ENCODE measurements at regions not wholly inside any gene's neighbourhood (a gene's known extent, or its start where the extent isn't known, plus 50 kb on each side); places are given as distances from the start of the nearest gene placed in this dataset.

GRCh38 chr3:39657075-39657474 is 152.3 kb upstream of the MYRIP start:
- Histone ChIP-seq H3K36me3 (ENCODE audit: control insufficient read depth, insufficient read depth, low read length) (no peaks in the 10 kb centered on the region), H3K4me1 (no peaks in the 10 kb centered on the region), H3K27me3 (replicated peaks; ENCODE audit: control insufficient read depth, insufficient read depth, low read length) (no peaks in the 10 kb centered on the region), H3K4me3 (ENCODE audit: low read depth, low read length) (no peak overlapping the region), H3K9me3 (no peaks in the 10 kb centered on the region)
- intact Hi-C loops (cut with micrococcal nuclease; ENCODE audit: unreplicated experiment): no loop called here
- Mint-ChIP-seq H3K9me3 (ENCODE audit: unreplicated experiment) (no peaks in the 10 kb centered on the region), H3K27me3 (ENCODE audit: insufficient read depth, unreplicated experiment) (peaks cover 3% of the 10 kb centered on the region), H3K4me1 (ENCODE audit: low read depth, unreplicated experiment) (no peaks in the 10 kb centered on the region), H3K4me3 (ENCODE audit: unreplicated experiment) (no peak overlapping the region), H3K27ac (ENCODE audit: unreplicated experiment) (no peak overlapping the region), H3K36me3 (ENCODE audit: insufficient read depth, unreplicated experiment) (no peaks in the 10 kb centered on the region)
- no peak for TF ChIP-seq CTCF (IDR thresholded peaks at IDR 0.05; ENCODE audit: insufficient read depth in 1 of 2, low read depth in 1 of 2, low read length in 1 of 2, severe bottlenecking in 1 of 2, unreplicated experiment in 1 of 2)
- no TSS peak for BruUV-seq (replicated peaks)
- POLR2A ChIA-PET: no interaction called here
- no peak for DNase-seq
- CTCF ChIA-PET: no interaction called here

- Mint-ChIP-seq H3K27me3 (ENCODE audit: insufficient read depth, unreplicated experiment) (peaks cover 4% of the 10 kb centered on the region), H3K36me3 (ENCODE audit: insufficient read depth, unreplicated experiment) (no peaks in the 10 kb centered on the region), H3K9me3 (ENCODE audit: unreplicated experiment) (no peaks in the 10 kb centered on the region), H3K27ac (ENCODE audit: unreplicated experiment) (no peak overlapping the region), H3K4me1 (ENCODE audit: low read depth, unreplicated experiment) (no peaks in the 10 kb centered on the region), H3K4me3 (ENCODE audit: unreplicated experiment) (no peak overlapping the region)
- no peak for TF ChIP-seq CTCF (IDR thresholded peaks at IDR 0.05; ENCODE audit: insufficient read depth in 1 of 2, low read depth in 1 of 2, low read length in 1 of 2, severe bottlenecking in 1 of 2, unreplicated experiment in 1 of 2)
- Histone ChIP-seq H3K36me3 (ENCODE audit: control insufficient read depth, insufficient read depth, low read length) (no peaks in the 10 kb centered on the region), H3K4me3 (ENCODE audit: low read depth, low read length) (no peak overlapping the region), H3K9me3 (no peaks in the 10 kb centered on the region), H3K27me3 (replicated peaks; ENCODE audit: control insufficient read depth, insufficient read depth, low read length) (no peaks in the 10 kb centered on the region), H3K4me1 (no peaks in the 10 kb centered on the region)
- CTCF ChIA-PET: no interaction called here
- BruUV-seq (replicated peaks): no TSS peak
- intact Hi-C loops (cut with micrococcal nuclease; ENCODE audit: unreplicated experiment): no loop called here
- no peak for DNase-seq
- POLR2A ChIA-PET: no interaction called here
Observed at GRCh38 chr3:39657775-39658174, 151.6 kb upstream of the MYRIP start.

DNA sequence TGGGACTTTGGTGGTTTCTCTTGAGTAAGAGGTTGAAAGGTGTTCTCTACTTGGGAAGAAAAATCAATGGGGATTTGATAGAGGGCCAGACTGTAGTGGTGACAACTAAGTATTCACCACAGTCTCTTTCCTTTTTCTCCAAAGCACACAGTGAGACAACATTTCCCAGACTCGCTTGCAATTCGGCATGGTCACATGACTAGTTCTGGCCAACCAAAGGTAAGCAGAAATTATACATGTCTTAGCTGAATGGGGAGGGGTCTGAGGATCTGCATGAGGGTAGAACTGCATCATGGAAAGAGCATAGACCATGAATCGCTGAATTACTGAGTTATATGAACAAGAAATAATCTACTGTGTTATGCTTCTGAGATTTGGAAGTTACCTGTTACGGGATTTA is 144.5 kb upstream of the MYRIP start:
- H3K4me1 ChIP-seq: no peaks in the 10 kb centered on the region
- CTCF ChIA-PET: interaction anchor here (0.6 kb wide), 1 partner anchor 280 kb away, joined by 3 read pairs; no protein-coding TSS in a partner anchor

More for the DNA sequence above, 144.5 kb upstream of the MYRIP start:
- H3K27me3 Mint-ChIP-seq (ENCODE audit: insufficient read depth, unreplicated experiment): peaks cover 14% of the 10 kb centered on the region
- H3K9me3 Mint-ChIP-seq (ENCODE audit: unreplicated experiment): no peaks in the 10 kb centered on the region
- H3K4me3 Mint-ChIP-seq (ENCODE audit: unreplicated experiment): no peak overlapping the region
- no peak overlapping the region for H3K4me3 ChIP-seq (ENCODE audit: low read depth, low read length)
- no peaks in the 10 kb centered on the region for H3K4me1 Mint-ChIP-seq (ENCODE audit: low read depth, unreplicated experiment)
- TF ChIP-seq CTCF (IDR thresholded peaks at IDR 0.05; ENCODE audit: insufficient read depth in 1 of 2, low read depth in 1 of 2, low read length in 1 of 2, severe bottlenecking in 1 of 2, unreplicated experiment in 1 of 2): no peak
- POLR2A ChIA-PET: no interaction called here
- BruUV-seq (replicated peaks): no TSS peak
- no peaks in the 10 kb centered on the region for H3K9me3 ChIP-seq
- intact Hi-C loops (cut with micrococcal nuclease; ENCODE audit: unreplicated experiment): no loop called here
- no peaks in the 10 kb centered on the region for H3K36me3 Mint-ChIP-seq (ENCODE audit: insufficient read depth, unreplicated experiment)
- no peaks in the 10 kb centered on the region for H3K27me3 ChIP-seq (replicated peaks; ENCODE audit: control insufficient read depth, insufficient read depth, low read length)
- no peaks in the 10 kb centered on the region for H3K36me3 ChIP-seq (ENCODE audit: control insufficient read depth, insufficient read depth, low read length)
- no peak overlapping the region for H3K27ac Mint-ChIP-seq (ENCODE audit: unreplicated experiment)
- DNase-seq: no peak

Measured in Caco-2 (cell line).